HG03460 (cell line): ENCODE measurements at regions not wholly inside any gene's neighbourhood (a gene's known extent, or its start where the extent isn't known, plus 50 kb on each side); places are given as distances from the start of the nearest gene placed in this dataset.

Experiments
- ATAC-seq: cut with Tn5 transposase; IDR thresholded peaks from one replicate; pipeline ENCODE4 v1.9.1; 2021; ENCODE audit not compliant: unreplicated experiment

DNA sequence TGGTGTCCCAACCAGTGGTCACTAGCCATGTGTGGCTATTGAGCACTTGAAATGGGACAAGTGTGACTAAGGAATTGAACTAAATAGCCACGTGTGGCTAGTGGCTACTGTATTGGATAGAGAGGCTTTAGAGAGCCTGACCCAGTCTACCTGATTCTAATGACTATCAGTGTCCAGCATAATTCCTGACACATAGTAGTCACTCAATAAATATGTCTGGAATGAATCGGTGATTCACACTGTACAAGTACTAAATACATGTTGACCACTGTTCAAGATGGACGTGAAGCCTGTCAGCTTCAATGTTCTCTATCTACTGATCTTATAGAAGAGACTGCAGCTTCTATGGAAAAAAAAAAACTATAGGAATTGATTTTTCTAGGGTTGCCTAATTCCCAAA lies 57.7 kb upstream of the MAST4 start:
- ATAC-seq: no peak

DNA sequence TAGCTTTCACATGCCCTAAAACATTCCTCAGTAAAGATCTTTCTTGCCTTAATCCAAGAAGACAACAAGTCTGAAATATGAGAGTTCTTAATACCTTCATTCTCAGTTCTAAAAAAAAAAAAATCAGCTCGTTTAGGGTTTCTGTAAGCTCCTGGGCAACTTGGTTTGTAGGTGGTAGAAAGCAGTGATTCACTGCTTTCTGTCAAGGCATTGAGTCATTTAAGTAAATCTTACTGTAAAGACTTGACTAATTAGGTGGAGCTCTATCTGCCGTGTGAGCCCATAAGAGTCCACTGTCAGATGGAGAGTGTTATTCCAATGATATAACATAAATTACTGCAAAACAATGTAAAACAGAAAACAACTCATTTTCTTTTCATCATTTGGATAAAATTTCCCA lies 56.1 kb upstream of the MAST4 start:
- no peak for ATAC-seq

DNA sequence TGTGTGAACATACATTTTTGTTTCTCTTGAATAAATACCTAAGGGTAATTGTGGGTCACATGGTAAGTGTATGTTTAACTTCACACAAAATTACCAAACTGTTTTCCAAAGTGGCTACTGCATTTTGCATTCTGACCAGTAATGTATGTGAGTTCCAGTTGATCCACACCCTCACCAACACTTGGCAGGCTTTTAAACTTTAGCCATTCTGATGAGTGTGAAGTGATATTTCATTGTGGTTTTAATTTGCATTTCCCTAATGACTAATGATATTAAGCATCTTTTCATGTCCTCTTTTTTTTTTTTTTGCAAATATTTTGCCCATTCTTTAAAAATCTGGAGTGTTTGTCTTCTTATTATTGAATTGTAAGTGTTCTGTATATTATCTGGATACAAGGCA lies 53.5 kb upstream of the MAST4 start:
- ATAC-seq: no peak
